ENCODE measurements at regions not wholly inside any gene's neighbourhood (a gene's known extent, or its start where the extent isn't known, plus 50 kb on each side); places are given as distances from the start of the nearest gene placed in this dataset.

DNA sequence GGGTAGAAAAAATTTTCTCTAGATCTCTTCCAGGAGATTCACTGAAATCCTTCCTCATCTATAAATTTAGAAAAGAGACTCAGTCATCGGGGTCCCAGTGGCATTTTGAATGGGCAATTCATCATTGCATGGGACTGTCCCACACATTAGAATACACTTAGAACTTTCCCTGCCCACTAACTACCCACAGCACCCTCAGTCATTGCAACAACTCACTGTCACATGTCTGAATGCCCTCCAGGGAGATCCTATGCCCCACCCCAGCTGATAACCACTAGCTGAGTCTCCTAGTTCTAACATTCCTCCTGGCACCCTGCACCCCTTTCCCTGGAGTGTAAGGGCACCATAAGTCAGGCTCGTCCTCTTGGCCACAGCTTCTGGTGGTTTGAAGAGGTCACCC lies 89.6 kb downstream of the INSIG2 start:
- TF ChIP-seq, protein P1, sequence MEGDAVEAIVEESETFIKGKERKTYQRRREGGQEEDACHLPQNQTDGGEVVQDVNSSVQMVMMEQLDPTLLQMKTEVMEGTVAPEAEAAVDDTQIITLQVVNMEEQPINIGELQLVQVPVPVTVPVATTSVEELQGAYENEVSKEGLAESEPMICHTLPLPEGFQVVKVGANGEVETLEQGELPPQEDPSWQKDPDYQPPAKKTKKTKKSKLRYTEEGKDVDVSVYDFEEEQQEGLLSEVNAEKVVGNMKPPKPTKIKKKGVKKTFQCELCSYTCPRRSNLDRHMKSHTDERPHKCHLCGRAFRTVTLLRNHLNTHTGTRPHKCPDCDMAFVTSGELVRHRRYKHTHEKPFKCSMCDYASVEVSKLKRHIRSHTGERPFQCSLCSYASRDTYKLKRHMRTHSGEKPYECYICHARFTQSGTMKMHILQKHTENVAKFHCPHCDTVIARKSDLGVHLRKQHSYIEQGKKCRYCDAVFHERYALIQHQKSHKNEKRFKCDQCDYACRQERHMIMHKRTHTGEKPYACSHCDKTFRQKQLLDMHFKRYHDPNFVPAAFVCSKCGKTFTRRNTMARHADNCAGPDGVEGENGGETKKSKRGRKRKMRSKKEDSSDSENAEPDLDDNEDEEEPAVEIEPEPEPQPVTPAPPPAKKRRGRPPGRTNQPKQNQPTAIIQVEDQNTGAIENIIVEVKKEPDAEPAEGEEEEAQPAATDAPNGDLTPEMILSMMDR (IDR thresholded peaks at IDR 0.05): no peak
- TF ChIP-seq, protein P2, sequence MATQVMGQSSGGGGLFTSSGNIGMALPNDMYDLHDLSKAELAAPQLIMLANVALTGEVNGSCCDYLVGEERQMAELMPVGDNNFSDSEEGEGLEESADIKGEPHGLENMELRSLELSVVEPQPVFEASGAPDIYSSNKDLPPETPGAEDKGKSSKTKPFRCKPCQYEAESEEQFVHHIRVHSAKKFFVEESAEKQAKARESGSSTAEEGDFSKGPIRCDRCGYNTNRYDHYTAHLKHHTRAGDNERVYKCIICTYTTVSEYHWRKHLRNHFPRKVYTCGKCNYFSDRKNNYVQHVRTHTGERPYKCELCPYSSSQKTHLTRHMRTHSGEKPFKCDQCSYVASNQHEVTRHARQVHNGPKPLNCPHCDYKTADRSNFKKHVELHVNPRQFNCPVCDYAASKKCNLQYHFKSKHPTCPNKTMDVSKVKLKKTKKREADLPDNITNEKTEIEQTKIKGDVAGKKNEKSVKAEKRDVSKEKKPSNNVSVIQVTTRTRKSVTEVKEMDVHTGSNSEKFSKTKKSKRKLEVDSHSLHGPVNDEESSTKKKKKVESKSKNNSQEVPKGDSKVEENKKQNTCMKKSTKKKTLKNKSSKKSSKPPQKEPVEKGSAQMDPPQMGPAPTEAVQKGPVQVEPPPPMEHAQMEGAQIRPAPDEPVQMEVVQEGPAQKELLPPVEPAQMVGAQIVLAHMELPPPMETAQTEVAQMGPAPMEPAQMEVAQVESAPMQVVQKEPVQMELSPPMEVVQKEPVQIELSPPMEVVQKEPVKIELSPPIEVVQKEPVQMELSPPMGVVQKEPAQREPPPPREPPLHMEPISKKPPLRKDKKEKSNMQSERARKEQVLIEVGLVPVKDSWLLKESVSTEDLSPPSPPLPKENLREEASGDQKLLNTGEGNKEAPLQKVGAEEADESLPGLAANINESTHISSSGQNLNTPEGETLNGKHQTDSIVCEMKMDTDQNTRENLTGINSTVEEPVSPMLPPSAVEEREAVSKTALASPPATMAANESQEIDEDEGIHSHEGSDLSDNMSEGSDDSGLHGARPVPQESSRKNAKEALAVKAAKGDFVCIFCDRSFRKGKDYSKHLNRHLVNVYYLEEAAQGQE (IDR thresholded peaks at IDR 0.05; ENCODE audit: low read depth, low read length): no peak
- TF ChIP-seq GABPA (IDR thresholded peaks at IDR 0.05; ENCODE audit: low read depth): no peak
